Vagina (tissue), 2 donors: ENCODE measurements at regions not wholly inside any gene's neighbourhood (a gene's known extent, or its start where the extent isn't known, plus 50 kb on each side); places are given as distances from the start of the nearest gene placed in this dataset.

Experiments
- DNase-seq, 2 donors: peaks; one replicate each; pipeline ENCODE4 v3.0.0-alpha.2; 2017; ENCODE audit errors: extremely low spot score in 2 of 2
- H3K27ac ChIP-seq: fragments of 200-600 bp; sonication (generic); one replicate; pipeline ENCODE4 v1.5.1; 2019
- H3K27me3 ChIP-seq: fragments of 200-600 bp; sonication (generic); one replicate; pipeline ENCODE4 v1.5.1; 2019
- H3K36me3 ChIP-seq, 2 donors: fragments of 200-600 bp; sonication (generic); one replicate each; pipeline ENCODE4 v1.5.1; 2017 to 2019
- H3K4me1 ChIP-seq: fragments of 200-600 bp; sonication (generic); one replicate; pipeline ENCODE4 v1.5.1; 2019
- H3K4me3 ChIP-seq, 2 donors: fragments of 200-600 bp; sonication (generic); 1 replicate in 1 of 2; 2 replicates in 1 of 2; pipeline ENCODE4 v1.5.1; 2016 to 2019
- H3K9me3 ChIP-seq: fragments of 200-600 bp; sonication (generic); one replicate; pipeline ENCODE4 v1.5.1; 2019
- POLR2A ChIP-seq, 2 donors: fragments of 450-650 bp; IDR thresholded peaks; one replicate each; pipeline ENCODE4 v1.6.1; 2017; ENCODE audit warnings: antibody characterized with exemption in 2 of 2, mild to moderate bottlenecking in 2 of 2, moderate library complexity in 2 of 2
- POLR2AphosphoS5 ChIP-seq, 2 donors: sonication (generic); formaldehyde crosslinking; IDR thresholded peaks; one replicate each; pipeline ENCODE4 v1.9.0; 2017; ENCODE audit warnings: antibody characterized with exemption in 2 of 2, mild to moderate bottlenecking in 2 of 2, low read depth in 1 of 2; ENCODE audit not compliant: insufficient read depth in 1 of 2
- intact Hi-C: fragments of 100-400 bp; cut with DNase I; formaldehyde crosslinking; loops from one replicate; pipeline ENCODE4 v1.15.1; 2023
- TF ChIP-seq, protein P1 (sequence below), 3 experiments: fragments of 450-650 bp in 2 of 3; fragments of 200-600 bp in 1 of 3; sonication (generic) in 1 of 3; IDR thresholded peaks; one replicate each; pipeline ENCODE4 v1.5.1; 2017 to 2019; ENCODE audit warnings: antibody characterized with exemption in 3 of 3, mild to moderate bottlenecking in 2 of 3, moderate library complexity in 2 of 3

DNA sequence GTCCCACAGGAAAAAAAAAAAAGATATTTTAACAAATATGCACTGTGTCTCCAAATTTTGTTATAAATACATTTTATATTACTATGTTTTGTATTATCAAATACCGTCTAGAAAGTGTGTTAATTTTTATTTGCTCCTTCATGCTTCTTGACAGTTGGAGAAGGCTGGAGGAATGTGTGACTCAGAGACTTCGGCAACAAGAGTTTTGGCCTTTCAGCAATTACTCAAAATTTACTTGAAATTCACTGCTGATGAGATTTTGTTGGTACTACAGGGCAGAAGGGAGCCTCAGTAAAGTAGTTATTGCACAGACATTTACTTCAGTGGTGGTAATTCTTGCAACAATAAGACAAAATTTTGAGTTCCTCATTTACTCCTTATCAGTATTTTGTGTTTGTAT lies 2164.0 kb downstream of the PCDH7 start:
- DNase-seq, result no peak
- no peaks in the 10 kb centered on the region for H3K36me3 ChIP-seq
- intact Hi-C loops, result no loop called here
- H3K27me3 ChIP-seq, result no peaks in the 10 kb centered on the region
- no peaks in the 10 kb centered on the region for H3K9me3 ChIP-seq
- H3K4me3 ChIP-seq, result no peak overlapping the region
- H3K4me1 ChIP-seq, result no peaks in the 10 kb centered on the region
- no peak for TF ChIP-seq POLR2A (IDR thresholded peaks at IDR 0.05)
- H3K27ac ChIP-seq, result no peak overlapping the region

DNA sequence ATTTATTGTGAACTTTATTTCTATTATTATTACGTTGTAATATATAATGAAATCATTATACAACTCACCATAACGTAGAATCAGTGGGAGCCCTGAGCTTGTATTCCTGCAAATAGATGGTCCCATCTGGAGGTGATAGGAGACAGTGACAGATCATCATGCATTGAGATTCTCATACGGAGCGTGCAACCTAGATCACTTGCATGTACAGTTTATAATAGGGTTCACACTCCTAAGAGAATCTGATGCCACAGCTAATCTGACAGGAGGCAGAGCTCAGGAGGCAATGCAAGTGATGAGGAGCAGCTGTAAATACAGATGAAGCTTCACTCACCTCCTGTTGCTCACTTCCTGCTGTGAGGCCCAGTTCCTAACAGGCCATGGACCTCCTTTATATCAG lies 2170.2 kb downstream of the PCDH7 start:
- H3K36me3 ChIP-seq, result no peaks in the 10 kb centered on the region
- intact Hi-C loops, result no loop called here
- TF ChIP-seq POLR2AphosphoS5 (IDR thresholded peaks at IDR 0.05; ENCODE audit: insufficient read depth in 1 of 2, low read depth in 1 of 2), result no peak
- no peak for TF ChIP-seq POLR2A (IDR thresholded peaks at IDR 0.05)
- TF ChIP-seq, protein P1, sequence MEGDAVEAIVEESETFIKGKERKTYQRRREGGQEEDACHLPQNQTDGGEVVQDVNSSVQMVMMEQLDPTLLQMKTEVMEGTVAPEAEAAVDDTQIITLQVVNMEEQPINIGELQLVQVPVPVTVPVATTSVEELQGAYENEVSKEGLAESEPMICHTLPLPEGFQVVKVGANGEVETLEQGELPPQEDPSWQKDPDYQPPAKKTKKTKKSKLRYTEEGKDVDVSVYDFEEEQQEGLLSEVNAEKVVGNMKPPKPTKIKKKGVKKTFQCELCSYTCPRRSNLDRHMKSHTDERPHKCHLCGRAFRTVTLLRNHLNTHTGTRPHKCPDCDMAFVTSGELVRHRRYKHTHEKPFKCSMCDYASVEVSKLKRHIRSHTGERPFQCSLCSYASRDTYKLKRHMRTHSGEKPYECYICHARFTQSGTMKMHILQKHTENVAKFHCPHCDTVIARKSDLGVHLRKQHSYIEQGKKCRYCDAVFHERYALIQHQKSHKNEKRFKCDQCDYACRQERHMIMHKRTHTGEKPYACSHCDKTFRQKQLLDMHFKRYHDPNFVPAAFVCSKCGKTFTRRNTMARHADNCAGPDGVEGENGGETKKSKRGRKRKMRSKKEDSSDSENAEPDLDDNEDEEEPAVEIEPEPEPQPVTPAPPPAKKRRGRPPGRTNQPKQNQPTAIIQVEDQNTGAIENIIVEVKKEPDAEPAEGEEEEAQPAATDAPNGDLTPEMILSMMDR (IDR thresholded peaks at IDR 0.05), result no peak
- no peaks in the 10 kb centered on the region for H3K27me3 ChIP-seq
- no peaks in the 10 kb centered on the region for H3K9me3 ChIP-seq
- DNase-seq, result no peak
- H3K4me3 ChIP-seq, result no peak overlapping the region
- no peaks in the 10 kb centered on the region for H3K4me1 ChIP-seq
- H3K27ac ChIP-seq, result no peak overlapping the region

DNA sequence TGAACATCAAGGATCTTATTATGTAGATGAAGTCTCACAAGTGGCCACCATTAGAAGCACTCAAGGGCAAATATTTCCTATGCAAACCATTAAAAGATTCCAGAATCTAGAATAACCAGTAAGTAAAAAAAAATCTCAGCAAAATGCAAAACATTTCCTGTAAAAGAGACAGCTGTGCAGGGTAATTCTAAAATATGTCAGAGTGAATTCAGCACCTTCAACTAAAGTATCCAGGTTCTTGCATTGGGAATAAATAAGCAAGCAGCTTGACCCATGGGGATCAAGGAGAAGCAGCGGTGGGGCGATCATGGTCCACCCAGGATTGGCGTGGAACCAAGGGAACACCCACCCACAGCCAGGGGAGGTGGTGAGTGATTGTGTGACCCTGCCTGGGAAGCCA lies 2188.9 kb downstream of the PCDH7 start:
- H3K9me3 ChIP-seq, result no peaks in the 10 kb centered on the region
- no peak for DNase-seq
- no peak overlapping the region for H3K4me3 ChIP-seq
- no peaks in the 10 kb centered on the region for H3K27me3 ChIP-seq
- intact Hi-C loops, result no loop called here
- H3K4me1 ChIP-seq, result no peaks in the 10 kb centered on the region
- no peak overlapping the region for H3K27ac ChIP-seq
- H3K36me3 ChIP-seq, result no peaks in the 10 kb centered on the region
- TF ChIP-seq, protein P1 (IDR thresholded peaks at IDR 0.05), result no peak
- TF ChIP-seq POLR2AphosphoS5 (IDR thresholded peaks at IDR 0.05; ENCODE audit: insufficient read depth in 1 of 2, low read depth in 1 of 2) (no peak), POLR2A (IDR thresholded peaks at IDR 0.05) (no peak)

DNA sequence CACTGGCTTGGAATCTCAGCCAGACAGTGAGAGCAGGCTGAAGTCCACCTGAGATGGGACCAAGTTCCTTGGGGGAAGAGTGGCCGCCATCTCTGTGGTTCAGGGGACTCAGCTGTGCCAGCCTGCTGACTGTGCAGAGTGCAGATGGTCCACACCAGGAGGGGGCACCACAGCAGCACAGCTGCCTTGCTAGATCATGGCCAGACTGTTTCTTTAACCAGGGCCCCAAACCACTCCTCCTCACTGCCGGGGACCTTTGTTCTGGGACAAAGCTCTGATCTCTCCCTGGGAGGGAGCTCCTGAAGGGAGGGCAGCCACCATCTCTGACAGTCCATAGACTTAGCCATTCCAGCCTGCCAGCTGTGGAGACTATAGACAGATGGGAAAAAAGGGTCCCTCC lies 2189.6 kb downstream of the PCDH7 start:
- Histone ChIP-seq H3K4me3 (no peak overlapping the region), H3K27ac (no peak overlapping the region), H3K36me3 (no peaks in the 10 kb centered on the region), H3K27me3 (no peaks in the 10 kb centered on the region), H3K4me1 (no peaks in the 10 kb centered on the region), H3K9me3 (no peaks in the 10 kb centered on the region)
- intact Hi-C loops, result no loop called here
- DNase-seq, result no peak
- TF ChIP-seq POLR2A (IDR thresholded peaks at IDR 0.05), result no peak
- TF ChIP-seq, protein P1 (IDR thresholded peaks at IDR 0.05), result no peak
- TF ChIP-seq POLR2AphosphoS5 (IDR thresholded peaks at IDR 0.05; ENCODE audit: insufficient read depth in 1 of 2, low read depth in 1 of 2), result no peak

DNA sequence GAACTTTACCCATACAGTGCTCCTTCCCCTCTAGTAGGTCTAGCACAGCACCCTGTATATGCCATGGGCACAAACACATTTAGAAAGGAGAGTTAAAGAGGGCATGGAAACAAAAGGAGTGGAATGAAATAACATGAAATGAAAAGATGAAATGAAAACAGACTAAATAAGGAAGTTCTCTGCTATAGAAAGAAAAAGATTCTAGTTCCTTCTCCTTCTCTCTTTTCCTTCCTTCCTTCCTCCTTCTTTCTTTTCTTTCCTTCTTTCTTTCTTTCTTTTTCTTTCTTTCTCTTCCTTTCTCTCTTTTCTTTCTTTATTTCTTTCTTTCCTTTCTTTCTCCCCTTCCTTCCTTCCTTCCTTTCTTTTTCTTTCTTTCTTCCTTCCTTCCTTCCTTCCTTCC lies 2197.4 kb downstream of the PCDH7 start:
- intact Hi-C loops, result no loop called here
- H3K36me3 ChIP-seq, result no peaks in the 10 kb centered on the region
- H3K27ac ChIP-seq, result no peak overlapping the region
- no peaks in the 10 kb centered on the region for H3K27me3 ChIP-seq
- H3K4me1 ChIP-seq, result no peaks in the 10 kb centered on the region
- no peak for TF ChIP-seq POLR2AphosphoS5 (IDR thresholded peaks at IDR 0.05; ENCODE audit: insufficient read depth in 1 of 2, low read depth in 1 of 2)
- TF ChIP-seq POLR2A (IDR thresholded peaks at IDR 0.05), result no peak
- TF ChIP-seq, protein P1 (IDR thresholded peaks at IDR 0.05), result no peak
- no peaks in the 10 kb centered on the region for H3K9me3 ChIP-seq
- H3K4me3 ChIP-seq, result no peak overlapping the region
- no peak for DNase-seq
